Neural crest cell (in vitro differentiated cells): ENCODE measurements at regions not wholly inside any gene's neighbourhood (a gene's known extent, or its start where the extent isn't known, plus 50 kb on each side); places are given as distances from the start of the nearest gene placed in this dataset.

Experiments used
- DNase-seq: peaks from one replicate; pipeline ENCODE4 v3.0.0; 2021; ENCODE audit warnings: low read depth, mixed read lengths, low spot score
- H3K27ac Mint-ChIP-seq: one replicate; pipeline ENCODE4 v1.8.0; 2021; ENCODE audit warnings: mild to moderate bottlenecking, mixed read lengths; ENCODE audit not compliant: unreplicated experiment
- H3K27me3 Mint-ChIP-seq: 2 replicates; pipeline ENCODE4 v1.8.0; 2021; ENCODE audit warnings: low read depth, mild to moderate bottlenecking, mixed read lengths
- H3K36me3 Mint-ChIP-seq: 2 replicates; pipeline ENCODE4 v1.8.0; 2021; ENCODE audit warnings: low read depth, mild to moderate bottlenecking, mixed read lengths
- H3K4me1 Mint-ChIP-seq: 2 replicates; pipeline ENCODE4 v1.8.0; 2021; ENCODE audit warnings: mixed read lengths
- H3K4me3 Mint-ChIP-seq: one replicate; pipeline ENCODE4 v1.8.0; 2021; ENCODE audit warnings: mild to moderate bottlenecking, mixed read lengths
- H3K9me3 Mint-ChIP-seq: 2 replicates; pipeline ENCODE4 v1.8.0; 2021; ENCODE audit warnings: mixed read lengths
- TF ChIP-seq, protein P1 (sequence below): fragments of 200-600 bp; sonication (generic); conservative IDR thresholded peaks from 2 replicates; pipeline ENCODE4 v1.5.0; 2021; ENCODE audit warnings: antibody characterized with exemption, mild to moderate bottlenecking

DNA sequence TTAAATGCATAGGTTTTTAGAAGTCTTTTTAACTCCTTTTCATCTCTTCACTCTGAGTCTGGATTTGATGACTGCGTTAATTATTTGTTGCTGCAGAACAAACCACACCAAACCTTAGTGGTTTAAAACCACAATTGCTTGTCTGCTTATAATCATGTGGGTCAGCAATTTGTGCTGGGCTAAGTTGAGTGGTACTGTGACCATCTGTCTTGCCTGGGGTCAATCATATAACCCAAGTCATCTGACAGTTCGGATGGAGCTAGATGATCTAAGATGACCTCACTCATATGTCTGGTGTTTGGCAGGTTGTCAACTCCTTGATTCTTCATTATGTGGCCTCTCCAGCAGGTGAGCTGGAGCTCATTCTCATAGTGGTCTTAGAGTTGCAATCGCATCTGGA, 219.1 kb upstream of the ELAVL2 start:
- H3K27ac Mint-ChIP-seq: no peak overlapping the region
- H3K4me1 Mint-ChIP-seq: peaks cover 18% of the 10 kb centered on the region

GRCh38 chr9:24044576-24044975, 218.5 kb upstream of the ELAVL2 start:
- no peak for DNase-seq
- Mint-ChIP-seq H3K27me3 (peaks cover 2% of the 10 kb centered on the region), H3K4me1 (peaks cover 23% of the 10 kb centered on the region), H3K4me3 (no peak overlapping the region), H3K9me3 (peaks cover 4% of the 10 kb centered on the region), H3K27ac (no peak overlapping the region), H3K36me3 (no peaks in the 10 kb centered on the region)
- TF ChIP-seq, protein P1, sequence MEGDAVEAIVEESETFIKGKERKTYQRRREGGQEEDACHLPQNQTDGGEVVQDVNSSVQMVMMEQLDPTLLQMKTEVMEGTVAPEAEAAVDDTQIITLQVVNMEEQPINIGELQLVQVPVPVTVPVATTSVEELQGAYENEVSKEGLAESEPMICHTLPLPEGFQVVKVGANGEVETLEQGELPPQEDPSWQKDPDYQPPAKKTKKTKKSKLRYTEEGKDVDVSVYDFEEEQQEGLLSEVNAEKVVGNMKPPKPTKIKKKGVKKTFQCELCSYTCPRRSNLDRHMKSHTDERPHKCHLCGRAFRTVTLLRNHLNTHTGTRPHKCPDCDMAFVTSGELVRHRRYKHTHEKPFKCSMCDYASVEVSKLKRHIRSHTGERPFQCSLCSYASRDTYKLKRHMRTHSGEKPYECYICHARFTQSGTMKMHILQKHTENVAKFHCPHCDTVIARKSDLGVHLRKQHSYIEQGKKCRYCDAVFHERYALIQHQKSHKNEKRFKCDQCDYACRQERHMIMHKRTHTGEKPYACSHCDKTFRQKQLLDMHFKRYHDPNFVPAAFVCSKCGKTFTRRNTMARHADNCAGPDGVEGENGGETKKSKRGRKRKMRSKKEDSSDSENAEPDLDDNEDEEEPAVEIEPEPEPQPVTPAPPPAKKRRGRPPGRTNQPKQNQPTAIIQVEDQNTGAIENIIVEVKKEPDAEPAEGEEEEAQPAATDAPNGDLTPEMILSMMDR: no peak

More for the DNA sequence above, 219.1 kb upstream of the ELAVL2 start:
- H3K9me3 Mint-ChIP-seq: peaks cover 4% of the 10 kb centered on the region
- DNase-seq: no peak
- TF ChIP-seq, protein P1: no peak
- no peaks in the 10 kb centered on the region for H3K36me3 Mint-ChIP-seq
- H3K27me3 Mint-ChIP-seq: peaks cover 2% of the 10 kb centered on the region
- H3K4me3 Mint-ChIP-seq: no peak overlapping the region

GRCh38 chr9:24041160-24041690, 215.2 kb upstream of the ELAVL2 start:
- Mint-ChIP-seq H3K36me3 (no peaks in the 10 kb centered on the region), H3K27me3 (peaks cover 5% of the 10 kb centered on the region), H3K27ac (peak overlapping the region; percentile 3), H3K9me3 (peaks cover 2% of the 10 kb centered on the region), H3K4me1 (peaks cover 38% of the 10 kb centered on the region), H3K4me3 (peak overlapping the region; percentile 10)
- DNase-seq: peak; percentile 2
- TF ChIP-seq, protein P1: no peak

GRCh38 chr9:24036459-24036858, 210.4 kb upstream of the ELAVL2 start:
- Mint-ChIP-seq H3K9me3 (no peaks in the 10 kb centered on the region), H3K4me1 (peaks cover 45% of the 10 kb centered on the region), H3K27ac (no peak overlapping the region), H3K4me3 (no peak overlapping the region), H3K36me3 (no peaks in the 10 kb centered on the region), H3K27me3 (peaks cover 3% of the 10 kb centered on the region)
- no peak for DNase-seq
- TF ChIP-seq, protein P1: no peak

GRCh38 chr9:24035816-24036215, 209.8 kb upstream of the ELAVL2 start:
- no peak overlapping the region for H3K27ac Mint-ChIP-seq

More at GRCh38 chr9:24035816-24036215, 209.8 kb upstream of the ELAVL2 start:
- Mint-ChIP-seq H3K36me3 (no peaks in the 10 kb centered on the region), H3K27me3 (peaks cover 3% of the 10 kb centered on the region), H3K9me3 (no peaks in the 10 kb centered on the region), H3K4me1 (peaks cover 39% of the 10 kb centered on the region), H3K4me3 (no peak overlapping the region)
- TF ChIP-seq, protein P1: no peak
- no peak for DNase-seq
